ENCODE measurements at regions not wholly inside any gene's neighbourhood (a gene's known extent, or its start where the extent isn't known, plus 50 kb on each side); places are given as distances from the start of the nearest gene placed in this dataset.

GRCh38 chr21:27326301-27326700, 359.4 kb upstream of the ADAMTS5 start:
- peaks cover 6% of the 10 kb centered on the region for H3K4me1 Mint-ChIP-seq (ENCODE audit: low read depth, unreplicated experiment)
- H3K9me3 ChIP-seq = no peaks in the 10 kb centered on the region
- CTCF ChIA-PET = no interaction called here
- H3K4me3 ChIP-seq (ENCODE audit: low read depth, low read length) = no peak overlapping the region
- H3K27me3 ChIP-seq (replicated peaks; ENCODE audit: control insufficient read depth, insufficient read depth, low read length) = no peaks in the 10 kb centered on the region
- no peak overlapping the region for H3K27ac Mint-ChIP-seq (ENCODE audit: unreplicated experiment)
- DNase-seq = no peak
- BruUV-seq (replicated peaks) = no TSS peak
- H3K4me1 ChIP-seq = no peaks in the 10 kb centered on the region; the same call in 1 of the 2 replicates
- no peaks in the 10 kb centered on the region for H3K9me3 Mint-ChIP-seq (ENCODE audit: unreplicated experiment)
- no peaks in the 10 kb centered on the region for H3K36me3 ChIP-seq (ENCODE audit: control insufficient read depth, insufficient read depth, low read length)
- H3K27me3 Mint-ChIP-seq (ENCODE audit: insufficient read depth, unreplicated experiment) = no peaks in the 10 kb centered on the region
- POLR2A ChIA-PET = no interaction called here
- no peak overlapping the region for H3K4me3 Mint-ChIP-seq (ENCODE audit: unreplicated experiment)
- no peaks in the 10 kb centered on the region for H3K36me3 Mint-ChIP-seq (ENCODE audit: insufficient read depth, unreplicated experiment)
- intact Hi-C loops (cut with micrococcal nuclease; ENCODE audit: unreplicated experiment) = no loop called here
- no peak for TF ChIP-seq CTCF (IDR thresholded peaks at IDR 0.05; ENCODE audit: insufficient read depth in 1 of 2, low read depth in 1 of 2, low read length in 1 of 2, severe bottlenecking in 1 of 2, unreplicated experiment in 1 of 2)

GRCh38 chr21:27323331-27323730, 356.4 kb upstream of the ADAMTS5 start:
- Histone ChIP-seq H3K9me3 (no peaks in the 10 kb centered on the region), H3K4me1 (no peaks in the 10 kb centered on the region; the same call in 1 of the 2 replicates), H3K36me3 (ENCODE audit: control insufficient read depth, insufficient read depth, low read length) (no peaks in the 10 kb centered on the region), H3K4me3 (ENCODE audit: low read depth, low read length) (no peak overlapping the region), H3K27me3 (replicated peaks; ENCODE audit: control insufficient read depth, insufficient read depth, low read length) (no peaks in the 10 kb centered on the region)
- ChIA-PET CTCF (no interaction called here), POLR2A (no interaction called here)
- Mint-ChIP-seq H3K36me3 (ENCODE audit: insufficient read depth, unreplicated experiment) (no peaks in the 10 kb centered on the region), H3K4me3 (ENCODE audit: unreplicated experiment) (no peak overlapping the region), H3K9me3 (ENCODE audit: unreplicated experiment) (no peaks in the 10 kb centered on the region), H3K4me1 (ENCODE audit: low read depth, unreplicated experiment) (no peaks in the 10 kb centered on the region), H3K27ac (ENCODE audit: unreplicated experiment) (no peak overlapping the region), H3K27me3 (ENCODE audit: insufficient read depth, unreplicated experiment) (no peaks in the 10 kb centered on the region)
- BruUV-seq (replicated peaks) = no TSS peak
- no peak for TF ChIP-seq CTCF (IDR thresholded peaks at IDR 0.05; ENCODE audit: insufficient read depth in 1 of 2, low read depth in 1 of 2, low read length in 1 of 2, severe bottlenecking in 1 of 2, unreplicated experiment in 1 of 2)
- intact Hi-C loops (cut with micrococcal nuclease; ENCODE audit: unreplicated experiment) = no loop called here
- no peak for DNase-seq

- Mint-ChIP-seq H3K27me3 (ENCODE audit: insufficient read depth, unreplicated experiment) (no peaks in the 10 kb centered on the region), H3K36me3 (ENCODE audit: insufficient read depth, unreplicated experiment) (no peaks in the 10 kb centered on the region), H3K4me3 (ENCODE audit: unreplicated experiment) (no peak overlapping the region), H3K27ac (ENCODE audit: unreplicated experiment) (no peak overlapping the region), H3K4me1 (ENCODE audit: low read depth, unreplicated experiment) (no peaks in the 10 kb centered on the region), H3K9me3 (ENCODE audit: unreplicated experiment) (no peaks in the 10 kb centered on the region)
- intact Hi-C loops (cut with micrococcal nuclease; ENCODE audit: unreplicated experiment) = no loop called here
- H3K27me3 ChIP-seq (replicated peaks; ENCODE audit: control insufficient read depth, insufficient read depth, low read length) = no peaks in the 10 kb centered on the region
- H3K36me3 ChIP-seq (ENCODE audit: control insufficient read depth, insufficient read depth, low read length) = no peaks in the 10 kb centered on the region
- ChIA-PET CTCF (no interaction called here), POLR2A (no interaction called here)
- TF ChIP-seq CTCF (IDR thresholded peaks at IDR 0.05; ENCODE audit: insufficient read depth in 1 of 2, low read depth in 1 of 2, low read length in 1 of 2, severe bottlenecking in 1 of 2, unreplicated experiment in 1 of 2) = no peak
- H3K4me3 ChIP-seq (ENCODE audit: low read depth, low read length) = no peak overlapping the region
- BruUV-seq (replicated peaks) = no TSS peak
- no peaks in the 10 kb centered on the region; the same call in 1 of the 2 replicates for H3K4me1 ChIP-seq
- no peaks in the 10 kb centered on the region for H3K9me3 ChIP-seq
- no peak for DNase-seq
Measured at GRCh38 chr21:27321791-27322190, 354.9 kb upstream of the ADAMTS5 start.

Data from Caco-2 (cell line).